HEK293T (cell line): ENCODE measurements at regions not wholly inside any gene's neighbourhood (a gene's known extent, or its start where the extent isn't known, plus 50 kb on each side); places are given as distances from the start of the nearest gene placed in this dataset.

Experiments used
- ARNT ChIP-seq: fragments of 450-650 bp; IDR thresholded peaks from 2 replicates; pipeline ENCODE4 v1.6.1; 2017; ENCODE audit warnings: mild to moderate bottlenecking
- BHLHE40 ChIP-seq: fragments of 450-650 bp; IDR thresholded peaks from 2 replicates; pipeline ENCODE4 v1.6.1; 2016; ENCODE audit warnings: mild to moderate bottlenecking, moderate library complexity, borderline replicate concordance
- CTBP1 ChIP-seq: fragments of 450-650 bp; IDR thresholded peaks from 2 replicates; pipeline ENCODE4 v1.6.1; 2016; ENCODE audit warnings: borderline replicate concordance
- ELF4 ChIP-seq: fragments of 450-650 bp; IDR thresholded peaks from 2 replicates; pipeline ENCODE4 v1.6.1; 2017; ENCODE audit warnings: antibody characterized with exemption
- FOXM1 ChIP-seq: fragments of 450-650 bp; IDR thresholded peaks from 2 replicates; pipeline ENCODE4 v1.6.1; 2017; ENCODE audit warnings: mild to moderate bottlenecking, borderline replicate concordance
- LEF1 ChIP-seq: fragments of 450-650 bp; IDR thresholded peaks from 2 replicates; pipeline ENCODE4 v1.6.1; 2017; ENCODE audit warnings: mild to moderate bottlenecking, borderline replicate concordance
- NFRKB ChIP-seq: fragments of 450-650 bp; IDR thresholded peaks from 2 replicates; pipeline ENCODE4 v1.6.1; 2016; ENCODE audit warnings: mild to moderate bottlenecking, moderate library complexity
- SP1 ChIP-seq: fragments of 450-650 bp; IDR thresholded peaks from 2 replicates; pipeline ENCODE4 v1.6.1; 2017
- SUZ12 ChIP-seq: fragments of 450-650 bp; IDR thresholded peaks from 2 replicates; pipeline ENCODE4 v1.6.1; 2016; ENCODE audit warnings: mild to moderate bottlenecking
- TARDBP ChIP-seq: fragments of 450-650 bp; IDR thresholded peaks from 2 replicates; pipeline ENCODE4 v1.6.1; 2016
- ZNF384 ChIP-seq: fragments of 450-650 bp; IDR thresholded peaks from 2 replicates; pipeline ENCODE4 v1.6.1; 2016

DNA sequence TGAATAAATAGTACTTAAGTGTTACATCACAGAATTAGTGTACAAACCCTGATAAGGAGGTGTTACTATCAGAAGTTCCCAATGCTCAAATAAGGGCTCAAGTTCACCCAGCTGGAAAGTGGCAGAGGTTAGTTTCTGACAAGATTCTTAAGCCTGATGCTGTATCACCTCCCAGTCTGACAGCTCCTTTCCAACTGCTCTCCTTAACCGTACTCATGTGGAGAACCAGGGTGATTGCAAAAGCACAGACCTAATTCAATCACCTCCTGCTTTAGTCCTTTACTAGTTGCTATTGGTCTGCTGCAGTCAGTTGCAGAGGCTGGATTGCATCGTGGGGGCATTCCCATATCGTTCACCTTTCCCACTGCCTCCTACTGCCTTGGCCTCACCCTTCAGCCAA lies 100.4 kb upstream of the ZNF618 start:
- TF ChIP-seq CTBP1 (no peak), ARNT (no peak), SUZ12 (no peak), FOXM1 (no peak), NFRKB (no peak), TARDBP (no peak), ELF4 (no peak), BHLHE40 (no peak), LEF1 (no peak), ZNF384 (no peak), SP1 (no peak)
